Brain microvascular endothelial cell (primary cell): ENCODE measurements at regions not wholly inside any gene's neighbourhood (a gene's known extent, or its start where the extent isn't known, plus 50 kb on each side); places are given as distances from the start of the nearest gene placed in this dataset.
"Not testable (repeated sequence)": the region's sequence is repeated elsewhere in the genome, so short reads cannot be mapped to it uniquely, and the experiment has no call there.

ENCODE experiments used
- DNase-seq: peaks from one replicate; pipeline ENCODE4 v3.0.0-alpha.2; 2020
- H3K27ac ChIP-seq: fragments of 250-450 bp; sonication (Bioruptor Pico); 2 replicates; pipeline ENCODE4 v1.5.1; 2020; ENCODE audit warnings: mild to moderate bottlenecking, moderate library complexity
- H3K27me3 ChIP-seq: fragments of 250-450 bp; sonication (Bioruptor Pico); replicated peaks from 2 replicates; pipeline ENCODE4 v1.5.1; 2020; ENCODE audit warnings: mild to moderate bottlenecking
- H3K36me3 ChIP-seq: fragments of 250-450 bp; sonication (Bioruptor Pico); replicated peaks from 2 replicates; pipeline ENCODE4 v1.5.1; 2020; ENCODE audit warnings: mild to moderate bottlenecking
- H3K4me3 ChIP-seq: 2 replicates; pipeline ENCODE4 v1.5.1; 2011; ENCODE audit warnings: low read depth, mild to moderate bottlenecking, control low read depth, low read length, moderate library complexity
- in situ Hi-C: cut with HindIII; loops from 2 replicates; pipeline ENCODE4 v1.10.0; 2017; ENCODE audit warnings: low sequenced_read_pairs, low pct_ligation_motif_present

DNA sequence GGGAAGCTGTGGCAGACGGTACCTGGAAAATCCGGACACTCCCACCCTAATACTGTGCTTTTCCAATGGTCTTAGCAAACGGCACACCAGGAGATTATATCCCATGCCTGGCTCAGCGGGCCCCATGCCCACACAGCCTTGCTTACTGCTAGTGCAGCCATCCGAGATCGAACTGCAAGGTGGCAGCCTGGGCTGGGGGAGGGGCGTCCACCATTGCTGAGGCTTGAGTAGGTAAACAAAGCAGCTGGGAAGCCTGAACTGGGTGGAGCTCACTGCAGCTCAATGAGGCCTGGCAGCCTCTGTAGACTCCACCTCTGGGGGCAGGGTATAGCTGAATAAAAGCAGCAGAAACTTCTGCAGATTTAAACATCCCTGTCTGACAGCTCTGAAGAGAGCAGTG lies 4396.8 kb upstream of the OR11H1 start:
- DNase-seq, result peak; percentile 0
- H3K36me3 ChIP-seq, H3K27ac ChIP-seq, H3K4me3 ChIP-seq, H3K27me3 ChIP-seq, in situ Hi-C loops: not testable (repeated sequence)
